Adrenal gland (tissue), 9 donors: ENCODE measurements at regions not wholly inside any gene's neighbourhood (a gene's known extent, or its start where the extent isn't known, plus 50 kb on each side); places are given as distances from the start of the nearest gene placed in this dataset.

Experiments
- DNase-seq, 7 donors: peaks; one replicate each; pipeline ENCODE4 v3.0.0-alpha.2; 2019 to 2020
- H3K27ac ChIP-seq, 5 donors: fragments of 200-600 bp; sonication (generic) in 4 of 5; 1 replicate in 3 of 5; 2 replicates in 2 of 5; pipeline versions ENCODE4 v1.5.1 to v1.8.0; 2016 to 2020; ENCODE audit warnings: mild to moderate bottlenecking in 1 of 5
- H3K27me3 ChIP-seq: fragments of 200-600 bp; 2 replicates; pipeline ENCODE4 v1.8.0; 2021
- H3K36me3 ChIP-seq, 2 donors: fragments of 200-600 bp; replicated peaks in 1 of 2; 1 replicate in 1 of 2; 2 replicates in 1 of 2; pipeline versions ENCODE4 v1.5.1 to v1.8.0; 2018 to 2022
- H3K4me1 ChIP-seq, 2 donors: fragments of 200-600 bp; replicated peaks in 1 of 2; 1 replicate in 1 of 2; 2 replicates in 1 of 2; pipeline versions ENCODE4 v1.5.1 to v1.8.0; 2018 to 2021
- H3K4me3 ChIP-seq, 4 donors: fragments of 200-600 bp; sonication (generic) in 3 of 4; one replicate each; pipeline ENCODE4 v1.5.1; 2016 to 2018
- H3K9me3 ChIP-seq, 3 donors: fragments of 200-600 bp; sonication (generic) in 1 of 3; replicated peaks in 1 of 3; 1 replicate in 2 of 3; 2 replicates in 1 of 3; pipeline versions ENCODE4 v1.5.1 to v1.8.0; 2016 to 2021
- CTCF ChIP-seq, 6 experiments: fragments of 450-650 bp in 4 of 6; fragments of 200-600 bp in 2 of 6; sonication (generic) in 1 of 6; IDR thresholded peaks; 1 replicate in 5 of 6; 2 replicates in 1 of 6; pipeline versions ENCODE4 v1.5.1 to v1.8.0; 2016 to 2021; ENCODE audit warnings: antibody characterized with exemption in 6 of 6, mild to moderate bottlenecking in 2 of 6, moderate library complexity in 1 of 6
- POLR2A ChIP-seq, 2 donors: fragments of 450-650 bp; IDR thresholded peaks; one replicate each; pipeline ENCODE4 v1.6.1; 2017; ENCODE audit warnings: antibody characterized with exemption in 2 of 2, mild to moderate bottlenecking in 2 of 2, moderate library complexity in 1 of 2
- WGBS, 4 donors: extraction: QIAGEN DNeasy Blood & Tissue Kit in 2 of 4; methylation state at CpG; one replicate each; pipeline versions ENCODE4 v1.1.5 to v1.1.7; 2013 to 2017; 5-methylcytosine and 5-hydroxymethylcytosine counted together
- intact Hi-C, 2 donors: fragments of 100-400 bp; cut with DNase I; formaldehyde crosslinking; loops; one replicate each; pipeline versions ENCODE4 v1.14.1 to v1.15.0; 2022 to 2023
- donor health status: healthy with polysubstance abuse.
- donor health status: Bipolar disorder and iron deficiency.
- donor health status: DM: yes; HTN: yes; CAD: no.
- donor health status: DM: no; HTN: no; CAD: no.
- donor health status: DM: no; HTN: no; CAD: no.

- 47 to 59% (median 52%) methylated on average over 2 of the region's 2 CpGs for WGBS, 4 donors
- no peak for DNase-seq
- H3K4me1 ChIP-seq, result no peaks in the 10 kb centered on the region
- no peaks in the 10 kb centered on the region for H3K36me3 ChIP-seq
- TF ChIP-seq CTCF (IDR thresholded peaks at IDR 0.05) (no peak), POLR2A (IDR thresholded peaks at IDR 0.05) (no peak)
- no peak overlapping the region for H3K4me3 ChIP-seq
- intact Hi-C loops, result no loop called here
- no peaks in the 10 kb centered on the region for H3K27me3 ChIP-seq
- no peak overlapping the region for H3K27ac ChIP-seq
- H3K9me3 ChIP-seq, result no peaks in the 10 kb centered on the region
Observed at GRCh38 chr14:29039171-29039570, 272.6 kb downstream of the FOXG1 start.

- TF ChIP-seq CTCF (IDR thresholded peaks at IDR 0.05), result no peak
- H3K36me3 ChIP-seq, result no peaks in the 10 kb centered on the region
- H3K4me1 ChIP-seq, result no peaks in the 10 kb centered on the region
- no peaks in the 10 kb centered on the region for H3K9me3 ChIP-seq
- H3K27ac ChIP-seq, result no peak overlapping the region
- WGBS, 4 donors, result 46 to 71% (median 64%) methylated on average over 2 of the region's 2 CpGs
- intact Hi-C loops, result no loop called here
- H3K4me3 ChIP-seq, result no peak overlapping the region
- DNase-seq, result no peak
- no peaks in the 10 kb centered on the region for H3K27me3 ChIP-seq
Observed at GRCh38 chr14:29042551-29042950, 276.0 kb downstream of the FOXG1 start.

- TF ChIP-seq CTCF (IDR thresholded peaks at IDR 0.05) (no peak), POLR2A (IDR thresholded peaks at IDR 0.05) (no peak)
- 80 to 88% (median 81%) methylated on average over 2 of the region's 2 CpGs for WGBS, 4 donors
- H3K27me3 ChIP-seq, result no peaks in the 10 kb centered on the region
- H3K9me3 ChIP-seq, result no peaks in the 10 kb centered on the region
- H3K4me3 ChIP-seq, result no peak overlapping the region
- no peaks in the 10 kb centered on the region for H3K36me3 ChIP-seq
- H3K27ac ChIP-seq, result no peak overlapping the region
- DNase-seq, result no peak
- intact Hi-C loops, result no loop called here
- no peaks in the 10 kb centered on the region for H3K4me1 ChIP-seq
Observed at GRCh38 chr14:29043737-29044136, 277.1 kb downstream of the FOXG1 start.

GRCh38 chr14:29045237-29045636, 278.6 kb downstream of the FOXG1 start:
- WGBS, 4 donors, result 46 to 57% (median 51%) methylated on average over 2 of the region's 2 CpGs
- DNase-seq, result no peak
- TF ChIP-seq POLR2A (IDR thresholded peaks at IDR 0.05), result no peak
- TF ChIP-seq CTCF (IDR thresholded peaks at IDR 0.05), result no peak

More at GRCh38 chr14:29045237-29045636, 278.6 kb downstream of the FOXG1 start:
- Histone ChIP-seq H3K36me3 (no peaks in the 10 kb centered on the region), H3K27ac (no peak overlapping the region), H3K9me3 (peaks cover 0 to 8% (median 4%) of the 10 kb centered on the region in 3 donors), H3K4me3 (no peak overlapping the region), H3K4me1 (no peaks in the 10 kb centered on the region), H3K27me3 (no peaks in the 10 kb centered on the region)
- intact Hi-C loops, result no loop called here
